ENCODE measurements at regions not wholly inside any gene's neighbourhood (a gene's known extent, or its start where the extent isn't known, plus 50 kb on each side); places are given as distances from the start of the nearest gene placed in this dataset.

DNA sequence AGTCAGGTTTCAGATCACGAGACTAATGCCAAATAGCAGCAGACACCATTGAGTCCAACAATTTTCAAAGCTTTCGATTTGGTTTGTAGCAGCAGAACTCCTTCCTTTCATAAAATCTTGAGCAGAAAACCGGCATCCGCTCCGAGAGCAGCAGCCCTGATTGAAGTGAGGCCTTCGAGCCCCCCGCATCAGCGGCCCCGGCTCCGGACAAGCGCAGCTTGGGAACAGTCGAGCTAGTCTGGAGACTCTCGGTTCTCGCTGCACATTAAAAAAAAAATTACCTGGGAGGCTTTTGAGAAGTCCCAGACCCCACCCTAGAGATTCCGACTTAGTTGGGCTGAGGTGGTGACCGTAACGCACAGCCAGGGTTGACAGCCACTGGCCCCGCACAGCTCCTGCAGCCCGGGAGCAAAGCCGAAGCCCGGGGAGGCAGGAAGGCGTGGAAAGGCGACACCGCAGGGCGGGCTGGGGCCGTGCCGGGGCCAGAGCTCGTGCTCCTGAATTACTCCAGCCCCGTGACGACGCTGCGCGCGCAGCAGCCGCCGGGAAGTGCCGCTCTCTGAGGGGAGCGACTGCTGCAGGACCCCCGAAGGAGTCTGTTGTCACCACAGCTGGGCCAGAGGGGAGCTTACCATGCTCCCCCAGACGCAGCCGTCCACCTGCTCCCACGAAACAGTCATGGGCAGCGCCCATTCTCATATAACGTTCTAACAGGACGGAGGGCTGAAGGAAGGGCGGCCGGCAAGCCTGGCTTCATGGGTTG, 57.8 kb downstream of the SPATA19 start:
- DNase-seq: peak; percentile 47

DNA sequence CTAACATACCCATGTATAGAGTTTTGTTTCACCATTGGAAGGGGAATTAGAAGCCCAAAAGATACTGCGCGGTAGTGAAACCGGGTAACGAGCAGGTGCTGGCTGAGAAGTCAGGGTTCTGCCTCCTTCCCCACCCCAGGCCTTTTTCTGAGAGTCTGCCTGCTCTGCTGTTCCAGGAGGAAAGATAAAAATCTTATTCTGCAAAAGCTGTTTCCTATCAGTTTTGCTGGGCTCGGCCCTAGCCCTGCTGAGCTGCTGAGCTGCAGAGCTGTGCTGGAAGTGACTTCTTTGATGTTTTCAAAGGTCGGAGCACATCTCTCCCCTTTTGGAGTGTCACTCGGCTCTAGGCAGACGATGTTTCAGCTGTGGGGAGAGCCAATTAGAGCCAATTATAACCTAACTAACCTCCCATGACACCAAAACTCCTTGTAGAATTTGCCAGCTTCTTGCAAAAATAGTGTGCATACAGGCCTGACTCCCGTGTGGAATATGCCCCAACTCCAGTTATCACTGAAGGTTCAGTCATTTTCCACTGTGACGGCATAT, 59.4 kb downstream of the SPATA19 start:
- no peak for DNase-seq

GRCh38 chr11:133784359-133784758, 61.0 kb downstream of the SPATA19 start:
- DNase-seq: no peak

DNA sequence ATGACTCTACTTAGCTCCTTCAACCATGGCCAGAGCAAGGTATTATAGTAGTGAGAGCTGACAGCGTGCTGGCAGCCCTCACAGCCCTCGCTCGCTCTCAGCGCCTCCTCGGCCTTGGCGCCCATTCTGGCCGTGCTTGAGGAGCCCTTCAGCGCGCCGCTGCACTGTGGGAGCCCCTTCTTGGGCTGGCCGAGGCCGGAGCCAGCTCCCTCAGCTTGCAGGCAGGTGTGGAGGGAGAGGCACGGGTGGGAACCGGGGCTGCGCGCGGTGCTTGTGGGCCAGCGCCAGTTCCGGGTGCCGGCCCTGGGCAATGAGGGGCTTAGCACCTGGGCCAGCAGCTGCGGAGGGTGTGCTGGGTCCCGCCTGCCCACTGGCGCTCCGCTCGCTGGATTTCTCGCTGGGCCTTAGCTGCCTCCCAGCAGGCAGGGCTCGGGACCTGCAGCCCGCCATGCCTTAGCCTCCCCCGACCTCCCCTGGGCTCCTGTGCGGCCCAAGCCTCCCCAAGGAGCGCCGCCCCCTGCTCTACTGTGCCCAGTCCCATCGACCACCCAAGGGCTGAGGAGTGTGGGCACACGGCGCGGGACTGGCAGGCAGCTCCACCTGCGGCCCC, 63.1 kb downstream of the SPATA19 start:
- DNase-seq: no peak

GRCh38 chr11:133778161-133778560, 67.2 kb downstream of the SPATA19 start:
- no peak for DNase-seq

DNA sequence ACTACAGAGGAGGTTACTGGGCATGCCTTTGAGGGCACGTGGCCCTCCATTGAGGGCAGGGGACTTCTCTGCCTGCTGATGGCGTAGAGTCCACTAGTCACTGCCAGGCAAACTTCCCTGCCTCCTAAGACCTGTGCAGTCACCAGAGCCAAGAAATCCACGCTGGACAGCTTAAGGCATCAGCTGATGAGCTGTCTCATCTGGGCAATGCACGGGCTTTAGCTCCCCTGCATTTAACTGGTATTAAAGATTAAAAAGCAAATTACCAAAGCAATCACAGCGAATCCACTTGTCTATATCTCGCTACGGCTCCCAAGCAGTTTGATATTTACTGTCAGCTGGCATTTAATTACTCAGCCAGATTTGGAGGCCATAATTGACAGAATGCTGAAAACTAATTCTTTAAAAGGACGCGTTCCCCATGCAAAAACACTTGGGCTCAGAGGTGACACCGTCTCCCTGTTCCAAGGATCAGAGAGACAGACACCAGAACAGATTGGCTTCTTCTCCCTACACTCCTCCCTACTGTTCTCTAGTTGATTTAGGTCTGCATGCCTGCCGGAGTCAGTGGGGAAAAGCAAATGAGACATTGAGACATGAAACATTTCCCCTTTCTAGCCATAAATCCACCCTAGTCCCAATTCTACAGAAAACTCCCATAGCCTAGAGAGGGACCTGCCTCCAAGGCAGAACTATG, 68.5 kb downstream of the SPATA19 start:
- DNase-seq: no peak

- no peak for DNase-seq
Observed at GRCh38 chr11:133762538-133762937, 82.8 kb downstream of the SPATA19 start.

GRCh38 chr11:133753150-133753549, 92.2 kb downstream of the SPATA19 start:
- DNase-seq: no peak

GRCh38 chr11:133749841-133750240, 95.5 kb downstream of the SPATA19 start:
- DNase-seq: no peak

GRCh38 chr11:133747409-133747808, 97.9 kb downstream of the SPATA19 start:
- no peak for DNase-seq

- no peak for DNase-seq
Observed at GRCh38 chr11:133746663-133747306, 98.5 kb downstream of the SPATA19 start.

DNA sequence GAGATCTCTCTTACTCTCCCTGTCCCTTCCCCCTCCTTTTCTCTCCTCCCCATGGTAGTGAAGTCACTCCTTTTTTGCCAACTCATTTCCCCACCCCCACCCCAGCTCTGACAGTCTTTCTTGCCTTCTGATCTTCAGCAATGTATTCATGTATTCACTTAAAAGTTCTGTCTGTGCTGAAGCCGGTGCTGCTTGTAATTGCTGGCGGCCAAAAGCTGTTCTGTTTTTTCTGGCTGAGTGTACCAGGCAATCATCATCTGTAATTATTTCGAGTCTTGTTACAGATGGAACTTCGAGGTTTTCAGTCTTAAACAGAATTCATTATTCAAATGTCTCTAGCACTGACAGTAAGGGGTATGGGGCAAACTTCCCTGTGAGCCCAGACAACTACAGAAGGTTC, 99.5 kb downstream of the SPATA19 start:
- DNase-seq: no peak

- DNase-seq: no peak
Observed at GRCh38 chr11:133742353-133742752, 103.0 kb downstream of the SPATA19 start.

DNA sequence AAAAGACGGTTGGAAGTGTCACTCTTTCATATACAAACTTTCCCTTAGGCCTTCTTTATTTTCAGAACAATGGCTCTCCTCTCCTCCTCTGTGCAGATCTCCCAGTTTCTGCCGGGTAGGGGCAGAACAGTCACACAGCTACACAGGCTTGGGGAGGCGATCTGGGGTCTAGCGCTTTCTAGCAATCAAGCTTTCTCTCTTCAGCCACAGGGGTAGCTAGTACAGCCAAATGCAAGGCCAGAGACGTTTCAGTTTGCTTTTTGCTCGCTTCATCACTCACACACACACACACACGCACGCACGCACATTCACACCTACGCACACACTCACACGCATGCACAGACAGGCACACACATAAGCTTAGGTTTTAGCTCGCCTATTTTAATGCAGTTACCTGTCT, 104.3 kb downstream of the SPATA19 start:
- DNase-seq: no peak

GRCh38 chr11:133739481-133739880, 105.8 kb downstream of the SPATA19 start:
- no peak for DNase-seq

DNA sequence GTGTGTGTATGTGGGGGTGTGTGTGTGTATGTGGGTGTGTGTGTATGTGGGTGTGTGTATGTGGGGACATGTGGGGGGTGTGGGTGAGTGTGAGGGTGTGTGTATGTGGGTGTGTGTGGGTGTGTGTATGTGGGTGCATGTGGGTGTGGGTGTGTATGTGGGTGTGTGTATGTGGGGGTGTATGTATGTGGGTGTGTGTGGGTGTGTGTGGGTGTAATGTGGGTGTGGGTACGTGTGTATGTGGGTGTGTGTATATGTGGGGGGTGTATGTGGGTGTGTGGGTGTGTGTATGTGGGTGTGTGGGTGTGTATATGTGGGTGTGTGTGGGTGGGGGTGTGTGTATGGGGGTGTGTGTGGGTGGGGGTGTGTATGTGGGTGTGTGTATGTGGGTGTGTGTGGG, 106.7 kb downstream of the SPATA19 start:
- no peak for DNase-seq

DNA sequence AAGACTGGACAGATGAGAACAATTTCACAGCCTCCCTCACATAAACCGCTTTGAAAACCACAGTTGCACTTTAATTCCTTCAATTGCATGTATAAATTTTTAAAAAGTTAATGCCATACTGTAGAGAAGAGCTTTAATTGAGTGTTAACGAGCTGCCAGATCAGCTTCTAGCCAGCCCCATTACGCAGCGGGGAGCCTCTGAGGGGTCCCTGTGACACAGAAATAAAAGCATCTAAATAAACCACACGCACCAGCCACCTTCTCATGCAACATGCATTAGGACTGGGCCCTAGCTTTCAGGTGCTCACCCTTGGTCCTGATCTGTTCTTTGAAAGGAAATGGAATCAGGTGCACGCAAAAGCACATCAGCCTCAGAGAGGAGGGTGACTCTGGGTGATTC, 111.7 kb downstream of the SPATA19 start:
- no peak for DNase-seq

- no peak for DNase-seq
Observed at GRCh38 chr11:133732109-133732674, 113.1 kb downstream of the SPATA19 start.

GRCh38 chr11:133727774-133728173, 117.5 kb downstream of the SPATA19 start:
- DNase-seq: no peak

GRCh38 chr11:133726542-133726941, 118.8 kb downstream of the SPATA19 start:
- DNase-seq: no peak

- no peak for DNase-seq
Observed at GRCh38 chr11:133724116-133724515, 121.2 kb downstream of the SPATA19 start.

DNA sequence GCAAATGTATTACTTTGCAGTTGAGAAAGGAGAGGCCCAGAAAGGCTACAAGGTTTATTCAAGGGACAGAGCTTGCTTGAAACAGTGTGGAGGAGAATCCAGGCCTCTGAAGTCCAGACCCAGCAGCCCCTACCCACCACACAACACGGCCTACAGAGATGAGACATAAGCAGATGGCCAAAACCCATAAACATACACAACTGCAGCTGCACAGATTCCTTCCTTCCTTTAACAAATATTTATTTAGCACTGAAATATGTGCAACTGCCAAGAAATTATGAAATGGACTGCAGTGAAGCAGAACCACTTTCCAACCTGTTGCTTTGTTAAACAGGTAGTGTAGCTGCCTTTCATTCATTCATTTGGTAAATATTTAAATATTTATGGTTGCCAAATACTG, 122.3 kb downstream of the SPATA19 start:
- no peak for DNase-seq
